NB4 (cell line): ENCODE measurements at regions not wholly inside any gene's neighbourhood (a gene's known extent, or its start where the extent isn't known, plus 50 kb on each side); places are given as distances from the start of the nearest gene placed in this dataset.

Experiments used
- DNase-seq: peaks from one replicate; pipeline ENCODE4 v3.0.0; 2010; ENCODE audit warnings: low read depth
- H3K4me3 ChIP-seq: one replicate; pipeline ENCODE4 v1.5.1; 2011; ENCODE audit warnings: mild to moderate bottlenecking, low read depth, low read length, moderate library complexity
- MYC ChIP-seq: IDR thresholded peaks from 2 replicates; pipeline ENCODE4 v1.6.1; 2011; ENCODE audit warnings: low read depth, low read length
- POLR2A ChIP-seq: IDR thresholded peaks from 2 replicates; pipeline ENCODE4 v1.6.1; 2011; ENCODE audit warnings: mild to moderate bottlenecking; ENCODE audit not compliant: insufficient read length; ENCODE audit errors: extremely low read depth
- TF ChIP-seq, protein P1 (sequence below): IDR thresholded peaks from one replicate; pipeline ENCODE4 v1.5.1; 2012; ENCODE audit warnings: low read depth, low read length
- TF ChIP-seq, protein P2 (sequence below): IDR thresholded peaks from 2 replicates; pipeline ENCODE4 v1.6.1; 2011; ENCODE audit warnings: low read depth, low read length

DNA sequence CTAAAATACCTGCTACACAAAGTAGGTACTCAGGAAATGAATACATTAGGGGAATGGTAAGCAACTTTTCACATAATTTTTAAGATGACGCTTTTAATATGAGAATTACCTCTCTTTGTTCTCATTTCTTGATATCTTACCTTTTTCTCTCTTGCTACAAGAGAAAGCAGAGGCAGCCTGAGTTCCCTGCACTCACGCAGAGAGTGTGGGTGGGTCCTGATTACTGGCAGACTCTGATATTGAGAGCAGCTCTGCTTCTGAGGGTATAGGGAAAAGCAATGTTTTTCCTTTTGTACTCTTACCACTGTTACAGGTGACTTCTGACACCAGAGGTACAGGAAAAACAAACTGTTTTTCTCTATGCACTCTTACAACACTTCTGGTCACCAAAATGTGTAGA, 420.2 kb upstream of the TMTC1 start:
- DNase-seq: no peak
- no peak for TF ChIP-seq MYC
- TF ChIP-seq POLR2A: no peak
- TF ChIP-seq, protein P1, sequence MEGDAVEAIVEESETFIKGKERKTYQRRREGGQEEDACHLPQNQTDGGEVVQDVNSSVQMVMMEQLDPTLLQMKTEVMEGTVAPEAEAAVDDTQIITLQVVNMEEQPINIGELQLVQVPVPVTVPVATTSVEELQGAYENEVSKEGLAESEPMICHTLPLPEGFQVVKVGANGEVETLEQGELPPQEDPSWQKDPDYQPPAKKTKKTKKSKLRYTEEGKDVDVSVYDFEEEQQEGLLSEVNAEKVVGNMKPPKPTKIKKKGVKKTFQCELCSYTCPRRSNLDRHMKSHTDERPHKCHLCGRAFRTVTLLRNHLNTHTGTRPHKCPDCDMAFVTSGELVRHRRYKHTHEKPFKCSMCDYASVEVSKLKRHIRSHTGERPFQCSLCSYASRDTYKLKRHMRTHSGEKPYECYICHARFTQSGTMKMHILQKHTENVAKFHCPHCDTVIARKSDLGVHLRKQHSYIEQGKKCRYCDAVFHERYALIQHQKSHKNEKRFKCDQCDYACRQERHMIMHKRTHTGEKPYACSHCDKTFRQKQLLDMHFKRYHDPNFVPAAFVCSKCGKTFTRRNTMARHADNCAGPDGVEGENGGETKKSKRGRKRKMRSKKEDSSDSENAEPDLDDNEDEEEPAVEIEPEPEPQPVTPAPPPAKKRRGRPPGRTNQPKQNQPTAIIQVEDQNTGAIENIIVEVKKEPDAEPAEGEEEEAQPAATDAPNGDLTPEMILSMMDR: no peak
- TF ChIP-seq, protein P2, sequence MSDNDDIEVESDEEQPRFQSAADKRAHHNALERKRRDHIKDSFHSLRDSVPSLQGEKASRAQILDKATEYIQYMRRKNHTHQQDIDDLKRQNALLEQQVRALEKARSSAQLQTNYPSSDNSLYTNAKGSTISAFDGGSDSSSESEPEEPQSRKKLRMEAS: no peak
- H3K4me3 ChIP-seq: no peak overlapping the region

DNA sequence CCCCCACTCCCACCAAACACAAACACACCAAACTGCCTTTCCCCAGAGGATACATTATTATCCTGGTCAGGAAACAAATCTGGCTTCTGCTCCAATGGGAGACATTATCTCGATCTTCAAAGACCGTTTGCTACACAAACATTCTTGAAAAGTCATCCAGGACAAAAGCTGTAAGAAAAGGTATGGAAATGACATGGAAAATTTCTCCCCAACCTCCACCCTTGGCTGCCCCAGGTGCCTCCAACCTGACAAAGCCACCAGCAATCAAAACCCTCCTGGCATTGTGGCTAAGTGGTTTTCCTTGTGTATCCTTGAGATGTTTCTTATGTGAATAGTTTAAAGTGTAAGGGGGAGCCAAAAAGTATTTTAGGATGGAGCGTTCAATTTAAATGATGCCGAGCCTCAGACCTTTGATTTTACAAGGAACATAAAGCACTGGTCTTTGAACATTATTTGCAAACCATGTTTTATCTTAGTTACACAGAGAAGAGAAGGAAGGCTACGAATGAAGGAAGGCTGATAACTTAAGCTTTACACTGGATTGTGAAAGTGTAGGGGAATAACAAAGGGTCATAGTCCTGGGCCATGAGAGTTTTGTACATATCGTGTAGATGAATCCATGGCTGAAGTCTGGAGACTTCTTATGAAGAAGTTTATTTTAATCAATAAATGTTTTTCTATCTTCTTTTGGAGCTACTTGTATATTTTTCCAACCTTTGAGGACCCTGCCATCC, 418.9 kb upstream of the TMTC1 start:
- TF ChIP-seq, protein P2: no peak
- no peak for TF ChIP-seq POLR2A
- TF ChIP-seq MYC: no peak
- TF ChIP-seq, protein P1: no peak
- no peak overlapping the region for H3K4me3 ChIP-seq
- no peak for DNase-seq

DNA sequence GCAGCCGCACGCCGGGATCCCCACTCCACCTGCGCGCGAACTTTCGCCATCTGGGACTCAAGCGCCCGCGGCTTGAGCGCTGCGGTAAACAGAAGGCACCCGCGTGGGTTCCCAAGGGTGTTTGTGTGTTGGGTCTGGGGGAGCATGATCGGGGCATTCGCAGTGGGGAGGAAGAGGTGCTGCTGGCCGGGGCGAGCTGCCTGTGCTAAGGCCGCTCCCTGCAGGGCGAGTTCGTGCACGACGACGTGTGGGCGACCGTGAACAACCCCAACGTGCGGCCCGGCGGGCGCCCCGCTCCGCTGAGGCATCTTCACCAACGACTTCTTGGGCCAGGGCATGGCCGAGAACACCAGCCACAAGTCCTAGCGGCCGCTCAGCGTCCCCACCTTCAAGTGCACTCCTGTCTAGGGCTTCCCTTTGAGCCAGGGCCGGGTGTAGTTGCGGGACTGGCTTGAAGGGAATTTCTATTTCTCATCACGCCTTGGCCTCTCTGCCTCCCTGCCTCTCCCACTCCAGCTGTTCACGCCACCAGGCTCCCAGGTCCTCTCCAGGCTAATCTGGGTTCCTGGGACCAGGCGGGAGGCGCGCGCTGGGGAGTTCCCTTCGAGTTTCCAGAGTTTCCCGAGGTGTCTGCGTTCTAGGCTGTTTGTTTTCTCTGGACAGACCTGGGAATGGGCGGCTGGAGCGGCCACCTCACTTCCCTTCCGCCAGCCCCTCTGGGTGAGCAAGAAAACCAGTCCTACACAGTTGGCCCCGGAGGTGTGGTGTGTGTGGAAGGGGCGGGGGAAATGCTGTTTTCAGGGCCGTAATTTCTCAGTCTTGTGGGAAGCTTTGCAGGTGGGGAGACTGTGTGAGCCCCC, 417.8 kb upstream of the TMTC1 start:
- H3K4me3 ChIP-seq: no peak overlapping the region
- TF ChIP-seq, protein P2: no peak
- TF ChIP-seq POLR2A (no peak), MYC (no peak)
- TF ChIP-seq, protein P1: no peak
- DNase-seq: no peak

DNA sequence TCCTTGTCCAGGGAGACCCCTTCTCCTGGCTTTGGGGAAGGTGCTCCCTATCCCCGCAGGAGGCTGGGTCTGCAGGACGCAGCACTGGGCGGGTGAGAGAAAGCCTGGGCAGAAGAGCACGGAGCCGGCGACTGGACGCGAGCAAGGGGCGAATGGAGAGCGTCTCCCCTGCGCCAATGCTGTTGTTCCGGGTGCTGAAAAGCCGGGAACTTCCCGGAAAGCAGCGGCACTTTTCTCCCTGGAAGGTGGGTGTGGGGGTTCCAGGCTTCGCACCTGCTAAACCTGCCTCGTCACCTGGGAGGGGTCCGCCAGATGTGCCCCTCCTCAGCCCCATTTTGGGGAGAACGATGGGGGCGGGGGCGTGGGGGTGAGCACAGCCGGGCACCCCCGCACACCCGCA, 417.1 kb upstream of the TMTC1 start:
- no peak for DNase-seq
- TF ChIP-seq, protein P1: no peak
- no peak for TF ChIP-seq POLR2A
- TF ChIP-seq MYC: no peak
- TF ChIP-seq, protein P2: no peak
- H3K4me3 ChIP-seq: no peak overlapping the region

DNA sequence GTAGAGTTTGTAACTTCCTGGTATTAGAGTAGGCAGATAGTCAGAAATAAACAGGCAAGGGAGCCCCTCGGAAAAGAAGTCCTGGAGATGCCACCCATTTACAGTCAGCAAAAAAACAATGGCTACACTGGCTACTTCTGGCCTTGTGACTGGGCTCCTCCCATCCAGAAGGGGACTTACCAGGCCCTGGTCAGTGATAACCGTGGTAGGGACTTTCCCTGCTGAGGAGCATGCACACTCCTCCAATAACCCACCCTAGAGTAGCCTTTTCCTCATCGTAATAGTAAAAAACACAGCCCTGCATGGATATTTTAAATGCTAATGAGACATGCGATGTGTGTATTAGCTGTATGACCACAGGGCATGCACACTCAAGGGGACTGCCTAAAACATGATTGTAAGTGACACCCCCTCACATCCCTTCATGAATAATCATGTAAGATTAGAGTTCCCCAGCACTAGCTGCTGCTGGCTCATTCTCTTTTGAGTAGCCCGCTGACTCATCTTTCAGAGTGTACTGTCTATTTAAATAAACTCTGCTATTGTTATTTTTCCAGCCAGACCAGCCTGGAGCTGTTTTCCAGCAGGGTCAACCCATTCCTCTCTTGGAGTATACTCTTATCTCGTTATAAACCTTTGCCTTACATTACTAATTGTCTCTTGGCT, 413.8 kb upstream of the TMTC1 start:
- no peak for DNase-seq
- H3K4me3 ChIP-seq: no peak overlapping the region
- no peak for TF ChIP-seq POLR2A
- no peak for TF ChIP-seq MYC
- TF ChIP-seq, protein P2: no peak
- TF ChIP-seq, protein P1: no peak
